GM19035 (cell line): ENCODE measurements at regions not wholly inside any gene's neighbourhood (a gene's known extent, or its start where the extent isn't known, plus 50 kb on each side); places are given as distances from the start of the nearest gene placed in this dataset.
A peak's percentile ranks its signal among the peaks of the same experiment; 100 is the strongest.

Experiments used
- ATAC-seq: cut with Tn5 transposase; IDR thresholded peaks from one replicate; pipeline ENCODE4 v1.9.1; 2021; ENCODE audit not compliant: unreplicated experiment

DNA sequence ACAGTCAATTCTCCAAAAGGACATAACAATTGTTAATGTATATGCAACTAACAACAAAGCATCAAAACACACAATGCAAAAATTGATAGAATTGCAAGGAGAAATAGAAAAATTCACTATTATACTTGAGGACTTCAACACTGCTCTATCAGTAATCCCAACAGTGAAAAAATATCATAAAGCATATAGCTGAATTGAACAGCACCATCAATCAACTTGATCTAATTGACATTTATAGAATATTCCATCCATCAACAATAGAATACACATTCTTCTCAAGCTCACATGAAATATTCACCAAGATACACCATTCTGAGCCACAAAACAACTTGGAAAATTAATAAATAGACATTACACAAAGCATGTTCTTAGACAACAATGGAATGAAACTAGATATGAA, 60.1 kb upstream of the ASXL3 start:
- ATAC-seq, result no peak

DNA sequence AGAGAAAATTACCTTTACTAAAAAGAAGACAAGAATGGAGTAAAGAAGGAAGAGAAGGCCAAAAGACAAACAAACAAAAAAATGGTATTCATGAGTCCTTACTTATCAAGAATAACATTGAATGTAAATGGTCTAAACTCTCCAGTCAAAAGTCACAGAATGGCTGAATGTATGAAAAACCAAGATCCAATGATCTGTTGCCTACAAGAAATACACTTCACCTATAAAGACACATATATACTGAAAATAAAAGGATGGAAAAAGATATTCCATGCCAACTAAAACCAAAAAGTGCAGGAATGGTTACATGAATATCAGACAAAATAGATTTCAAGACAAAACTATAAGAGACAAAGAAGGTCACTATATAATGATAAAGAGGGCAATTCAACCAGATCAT, 65.0 kb upstream of the ASXL3 start:
- ATAC-seq, result no peak

DNA sequence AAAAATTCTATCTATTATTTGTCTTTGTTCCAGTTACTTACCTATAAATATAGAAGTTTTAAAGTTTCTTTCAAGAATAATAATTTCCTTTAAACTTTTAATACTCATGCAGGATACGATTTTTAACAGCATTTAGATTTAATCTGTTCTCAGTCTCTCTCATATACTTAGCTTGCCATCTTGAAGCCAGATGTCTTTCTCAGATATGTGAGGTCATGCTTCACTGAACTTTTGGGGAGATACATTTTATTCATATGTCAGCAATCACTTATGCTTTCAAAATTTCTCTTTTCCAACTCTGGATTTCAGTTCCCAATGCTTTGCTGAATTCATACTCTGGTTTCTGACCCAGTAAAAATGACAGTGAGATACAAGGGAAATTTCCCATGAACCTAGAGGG, 66.5 kb upstream of the CCDC178 start:
- ATAC-seq, result no peak

DNA sequence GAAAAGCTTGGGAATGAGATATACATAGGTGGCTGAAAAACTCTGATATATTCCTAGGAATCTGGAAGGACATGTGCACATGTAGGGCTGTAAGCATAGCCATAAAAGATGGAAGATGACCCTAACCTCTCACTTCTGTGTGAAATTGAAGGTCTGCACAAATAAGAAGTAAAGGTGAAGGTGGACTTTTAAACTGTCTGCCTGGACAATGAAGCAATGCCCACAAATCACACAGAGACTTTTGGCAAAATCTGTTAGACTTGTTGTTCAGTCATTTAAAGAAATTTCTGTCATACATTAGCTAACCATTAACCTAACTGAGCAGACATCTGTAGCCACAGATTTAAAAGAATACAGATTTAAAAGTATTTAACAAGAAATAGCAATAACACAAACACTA, 65.3 kb upstream of the CCDC178 start:
- ATAC-seq, result no peak

DNA sequence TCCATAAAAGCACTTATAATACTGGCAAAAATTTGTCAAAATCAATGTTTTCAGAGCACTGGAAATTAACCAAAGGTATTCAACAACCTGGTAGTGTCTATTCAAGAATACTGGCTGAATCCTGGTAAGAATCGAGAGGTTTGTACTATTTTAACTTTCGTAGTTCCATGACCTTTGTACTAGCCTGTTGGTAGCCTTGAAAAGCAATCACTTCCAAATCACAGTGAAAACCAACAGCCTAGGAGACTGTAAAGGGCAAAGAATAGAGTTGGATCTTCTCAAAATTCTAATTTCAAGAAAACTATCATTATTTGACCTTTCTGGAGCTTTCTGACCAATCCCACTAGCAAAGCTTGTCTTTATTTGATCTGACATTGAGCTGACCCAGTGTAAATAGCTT, 64.8 kb upstream of the CCDC178 start:
- no peak for ATAC-seq

DNA sequence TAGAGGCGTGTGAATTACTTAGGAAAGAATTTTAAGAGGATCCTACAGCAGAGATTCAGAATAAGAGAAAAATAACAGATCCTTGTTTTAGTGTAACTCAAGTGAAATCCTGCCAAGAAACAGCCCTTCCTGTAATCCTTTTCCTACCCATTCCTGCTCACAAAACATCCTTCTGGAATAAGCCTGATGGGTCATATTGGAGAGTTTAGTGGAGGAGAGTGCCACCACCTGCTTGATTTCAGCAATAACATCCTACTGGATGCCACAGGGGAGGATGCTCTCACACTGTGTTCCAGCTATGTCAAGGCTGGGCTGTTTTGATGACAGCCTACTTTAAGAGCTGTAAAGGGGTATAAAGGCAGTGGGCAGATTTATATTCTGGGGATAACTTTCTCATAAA, 54.8 kb upstream of the CCDC178 start:
- peak; percentile 61 for ATAC-seq
